Keratinocyte (primary cell): ENCODE measurements at regions not wholly inside any gene's neighbourhood (a gene's known extent, or its start where the extent isn't known, plus 50 kb on each side); places are given as distances from the start of the nearest gene placed in this dataset.

Experiments used
- DNase-seq: peaks from one replicate; pipeline ENCODE4 v3.0.0-alpha.2; 2011; ENCODE audit warnings: low read depth, missing footprints, low spot score
- FAIRE-seq: peaks from 2 replicates; lab custom pipeline; 2011; peaks lifted over from hg19 to GRCh38; lab: Jason Lieb, UNC
- H2AFZ ChIP-seq: 2 replicates; pipeline ENCODE4 v1.6.0; 2012; ENCODE audit warnings: low read length, control low read depth, inconsistent platforms; ENCODE audit not compliant: control insufficient read depth
- H3K27ac ChIP-seq: 2 replicates; pipeline ENCODE4 v1.5.1; 2011; ENCODE audit warnings: low read length; ENCODE audit not compliant: control insufficient read depth, insufficient read depth
- H3K27me3 ChIP-seq: 3 replicates; pipeline ENCODE4 v1.6.0; 2011; ENCODE audit warnings: low read length; ENCODE audit not compliant: control insufficient read depth, insufficient read depth; ENCODE audit errors: extremely low read depth
- H3K36me3 ChIP-seq, 2 experiments: 2 replicates in 1 of 2; 3 replicates in 1 of 2; pipeline ENCODE4 v1.5.1; 2011; ENCODE audit warnings: low read length in 2 of 2, mild to moderate bottlenecking in 1 of 2; ENCODE audit not compliant: control insufficient read depth in 2 of 2, insufficient read depth in 2 of 2; ENCODE audit errors: extremely low read depth in 1 of 2
- H3K4me1 ChIP-seq: 3 replicates; pipeline ENCODE4 v1.5.1; 2011; ENCODE audit warnings: low read length; ENCODE audit not compliant: control insufficient read depth, insufficient read depth; ENCODE audit errors: extremely low read depth
- H3K4me2 ChIP-seq: 3 replicates; pipeline ENCODE4 v1.6.0; 2011; ENCODE audit warnings: low read depth, low read length; ENCODE audit not compliant: control insufficient read depth, insufficient read depth; ENCODE audit errors: extremely low read depth
- H3K4me3 ChIP-seq, 3 experiments: fragments of 200-600 bp in 1 of 3; sonication (generic) in 1 of 3; 2 replicates in 2 of 3; 3 replicates in 1 of 3; pipeline ENCODE4 v1.5.1; 2011 to 2016; ENCODE audit warnings: low read length in 3 of 3, mild to moderate bottlenecking in 3 of 3, control low read depth in 2 of 3, inconsistent platforms in 1 of 3, low read depth in 1 of 3, mixed read lengths in 1 of 3, mixed run types in 1 of 3, moderate library complexity in 1 of 3; ENCODE audit not compliant: control insufficient read depth in 2 of 3, insufficient read depth in 2 of 3; ENCODE audit errors: extremely low read depth in 1 of 3
- H3K79me2 ChIP-seq: 2 replicates; pipeline ENCODE4 v1.6.0; 2012; ENCODE audit warnings: low read length; ENCODE audit not compliant: control insufficient read depth, insufficient read depth
- H3K9ac ChIP-seq: 3 replicates; pipeline ENCODE4 v1.6.0; 2011; ENCODE audit warnings: low read length; ENCODE audit not compliant: control insufficient read depth, insufficient read depth; ENCODE audit errors: extremely low read depth
- H3K9me1 ChIP-seq: 3 replicates; pipeline ENCODE4 v1.6.0; 2011; ENCODE audit warnings: low read length; ENCODE audit not compliant: control insufficient read depth, insufficient read depth; ENCODE audit errors: extremely low read depth
- H3K9me3 ChIP-seq: 2 replicates; pipeline ENCODE4 v1.5.1; 2012; ENCODE audit warnings: low read depth, low read length; ENCODE audit not compliant: control insufficient read depth
- H4K20me1 ChIP-seq: 3 replicates; pipeline ENCODE4 v1.6.0; 2011; ENCODE audit warnings: low read length; ENCODE audit not compliant: control insufficient read depth, insufficient read depth; ENCODE audit errors: extremely low read depth
- CTCF ChIP-seq, 3 experiments: IDR thresholded peaks in 1 of 3; conservative IDR thresholded peaks in 1 of 3; optimal IDR thresholded peaks in 1 of 3; 2 replicates in 2 of 3; 3 replicates in 1 of 3; pipeline versions ENCODE3 to v1.5.1; 2011; ENCODE audit warnings: low read length in 3 of 3, mild to moderate bottlenecking in 3 of 3, moderate library complexity in 2 of 3, control low read depth in 1 of 3, inconsistent platforms in 1 of 3; ENCODE audit not compliant: insufficient read depth in 2 of 3; ENCODE audit errors: extremely low read depth in 1 of 3
- EZH2 ChIP-seq: IDR thresholded peaks from one replicate; pipeline ENCODE4 v1.6.1; 2012; ENCODE audit warnings: inconsistent platforms, mild to moderate bottlenecking, low read length, moderate library complexity
- dilution Hi-C: fragments of 300-500 bp; cut with MboI; formaldehyde crosslinking; loops from one replicate; pipeline ENCODE4 v1.7.0; 2020; ENCODE audit warnings: low sequenced_read_pairs; ENCODE audit not compliant: extremely low pct_ligation_motif_present

DNA sequence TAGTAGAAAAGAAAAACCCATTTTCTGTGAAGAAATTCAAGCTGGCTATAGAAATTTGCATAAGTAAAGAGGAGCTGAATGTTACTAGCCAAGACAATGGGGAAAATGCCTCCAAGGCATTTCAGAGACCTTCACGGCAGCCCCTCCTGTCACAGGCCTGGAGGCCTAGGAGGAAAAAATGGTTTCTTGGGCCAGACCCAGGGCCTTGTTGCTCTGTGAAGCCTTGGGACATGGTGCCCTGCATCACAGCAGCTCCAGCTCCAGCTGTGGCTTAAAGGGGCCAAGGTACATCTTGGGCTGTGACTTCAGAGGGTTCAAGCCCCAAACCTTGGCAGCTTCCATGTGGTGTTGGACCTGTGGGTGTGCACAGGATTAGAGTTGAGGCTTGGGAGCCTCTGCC, 130.0 kb upstream of the DMRTA1 start:
- FAIRE-seq, result no peak
- DNase-seq, result no peak
- TF ChIP-seq CTCF (optimal IDR thresholded peaks at IDR 0.05 in 1 of 3, IDR thresholded peaks at IDR 0.05 in 1 of 3, conservative IDR thresholded peaks at IDR 0.05 in 1 of 3; ENCODE audit: extremely low read depth in 1 of 3, insufficient read depth in 2 of 3, low read length in 3 of 3), result no peak
- no peak for TF ChIP-seq EZH2

GRCh38 chr9:22331533-22331932, 115.1 kb upstream of the DMRTA1 start:
- Histone ChIP-seq H3K27me3 (no peaks in the 10 kb centered on the region), H3K9me1 (no peaks in the 10 kb centered on the region), H3K36me3 (no peaks in the 10 kb centered on the region), H3K27ac (no peak overlapping the region), H3K4me2 (no peak overlapping the region), H3K9me3 (no peaks in the 10 kb centered on the region), H3K4me3 (no peak overlapping the region), H3K9ac (no peak overlapping the region), H3K79me2 (no peaks in the 10 kb centered on the region), H4K20me1 (no peaks in the 10 kb centered on the region), H3K4me1 (no peaks in the 10 kb centered on the region), H2AFZ (no peak overlapping the region)
- dilution Hi-C loops, result no loop called here
- no peak for FAIRE-seq
- no peak for DNase-seq
- TF ChIP-seq CTCF (optimal IDR thresholded peaks at IDR 0.05 in 1 of 3, IDR thresholded peaks at IDR 0.05 in 1 of 3, conservative IDR thresholded peaks at IDR 0.05 in 1 of 3; ENCODE audit: extremely low read depth in 1 of 3, insufficient read depth in 2 of 3, low read length in 3 of 3) (no peak), EZH2 (no peak)

More for the DNA sequence above, 130.0 kb upstream of the DMRTA1 start:
- no peak overlapping the region for H3K9ac ChIP-seq
- no peak overlapping the region for H2AFZ ChIP-seq
- no peaks in the 10 kb centered on the region for H3K79me2 ChIP-seq
- peaks cover 0 to 2% of the 10 kb centered on the region in 2 experiments for H3K36me3 ChIP-seq
- H3K4me2 ChIP-seq, result no peak overlapping the region
- peaks cover 3% of the 10 kb centered on the region for H3K9me3 ChIP-seq
- no peaks in the 10 kb centered on the region for H3K9me1 ChIP-seq
- no peaks in the 10 kb centered on the region for H3K4me1 ChIP-seq
- no peaks in the 10 kb centered on the region for H3K27me3 ChIP-seq
- no peak overlapping the region for H3K4me3 ChIP-seq
- dilution Hi-C loops, result no loop called here
- H4K20me1 ChIP-seq, result no peaks in the 10 kb centered on the region
- H3K27ac ChIP-seq, result no peak overlapping the region
